ENCODE measurements at regions not wholly inside any gene's neighbourhood (a gene's known extent, or its start where the extent isn't known, plus 50 kb on each side); places are given as distances from the start of the nearest gene placed in this dataset.

DNA sequence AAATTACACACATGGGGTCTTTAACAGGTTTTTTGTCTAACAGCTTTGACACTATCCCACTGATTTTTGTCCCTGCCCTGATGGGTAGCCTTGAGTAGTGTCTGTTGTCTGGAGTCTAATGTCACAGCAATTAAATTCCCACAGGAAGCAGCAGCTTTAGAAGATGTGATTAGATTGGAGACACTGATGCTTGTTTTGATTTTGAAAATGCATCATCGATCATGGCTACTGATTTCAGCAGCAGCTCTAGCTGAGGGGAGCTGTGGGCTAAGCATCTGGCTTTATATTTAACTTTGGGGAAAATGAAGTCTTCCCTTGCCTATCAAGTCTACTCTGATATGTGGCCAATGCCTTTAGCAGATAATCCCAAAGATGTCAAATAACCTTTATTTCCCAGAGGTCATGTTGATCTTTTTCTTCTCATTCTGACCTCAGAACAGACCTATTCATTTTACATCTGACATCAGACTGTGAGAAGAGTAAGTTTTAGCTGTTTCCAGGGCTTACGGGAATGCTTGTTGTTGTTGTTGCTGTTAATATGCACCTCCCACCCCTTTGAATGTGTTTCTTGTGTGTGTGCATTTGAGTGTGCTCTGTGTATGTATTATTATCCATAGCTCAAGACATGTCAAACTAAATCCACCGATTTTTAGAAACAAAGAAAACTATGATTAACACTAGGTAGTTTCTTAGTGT is 704.9 kb upstream of the NUDT12 start:
- no peak for ATAC-seq
- WGBS (ENCODE audit: insufficient coverage, low coverage, low lambda C conversion rate, missing lambda C conversion rate), result 62% methylated on average over 3 of the region's 3 CpGs
- no peak for DNase-seq
- intact Hi-C loops (cut with DNase I), result no loop called here
- no peaks in the 10 kb centered on the region for H3K4me1 ChIP-seq
- H3K27ac ChIP-seq, result no peak overlapping the region
- TF ChIP-seq, protein P1, sequence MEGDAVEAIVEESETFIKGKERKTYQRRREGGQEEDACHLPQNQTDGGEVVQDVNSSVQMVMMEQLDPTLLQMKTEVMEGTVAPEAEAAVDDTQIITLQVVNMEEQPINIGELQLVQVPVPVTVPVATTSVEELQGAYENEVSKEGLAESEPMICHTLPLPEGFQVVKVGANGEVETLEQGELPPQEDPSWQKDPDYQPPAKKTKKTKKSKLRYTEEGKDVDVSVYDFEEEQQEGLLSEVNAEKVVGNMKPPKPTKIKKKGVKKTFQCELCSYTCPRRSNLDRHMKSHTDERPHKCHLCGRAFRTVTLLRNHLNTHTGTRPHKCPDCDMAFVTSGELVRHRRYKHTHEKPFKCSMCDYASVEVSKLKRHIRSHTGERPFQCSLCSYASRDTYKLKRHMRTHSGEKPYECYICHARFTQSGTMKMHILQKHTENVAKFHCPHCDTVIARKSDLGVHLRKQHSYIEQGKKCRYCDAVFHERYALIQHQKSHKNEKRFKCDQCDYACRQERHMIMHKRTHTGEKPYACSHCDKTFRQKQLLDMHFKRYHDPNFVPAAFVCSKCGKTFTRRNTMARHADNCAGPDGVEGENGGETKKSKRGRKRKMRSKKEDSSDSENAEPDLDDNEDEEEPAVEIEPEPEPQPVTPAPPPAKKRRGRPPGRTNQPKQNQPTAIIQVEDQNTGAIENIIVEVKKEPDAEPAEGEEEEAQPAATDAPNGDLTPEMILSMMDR (IDR thresholded peaks at IDR 0.05), result no peak
- TF ChIP-seq POLR2A (IDR thresholded peaks at IDR 0.05), result no peak
- H3K27me3 ChIP-seq, result no peaks in the 10 kb centered on the region
- no peaks in the 10 kb centered on the region for H3K36me3 ChIP-seq
- H3K9me3 ChIP-seq, result no peaks in the 10 kb centered on the region
- no peak overlapping the region for H3K4me3 ChIP-seq

DNA sequence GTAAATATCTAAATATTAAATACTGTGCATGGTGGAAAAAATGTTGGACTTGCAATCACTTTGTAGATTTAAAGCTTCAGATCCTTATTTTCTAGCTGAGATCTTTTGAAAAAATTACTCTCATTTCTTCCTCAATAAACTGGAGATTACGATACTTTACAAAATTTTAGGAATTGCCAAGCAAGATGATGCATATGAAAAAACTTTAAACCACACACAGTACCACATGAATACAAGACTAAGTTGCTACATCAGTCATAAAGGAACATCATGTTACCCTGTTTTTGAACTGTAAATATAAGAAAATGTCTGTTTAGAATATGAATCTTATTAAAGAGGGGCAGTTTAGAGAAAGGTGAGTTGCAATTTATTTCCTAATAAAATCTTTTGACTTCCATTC is 703.6 kb upstream of the NUDT12 start:
- TF ChIP-seq POLR2A (IDR thresholded peaks at IDR 0.05), result no peak
- TF ChIP-seq, protein P1 (IDR thresholded peaks at IDR 0.05), result no peak
- intact Hi-C loops (cut with DNase I), result no loop called here
- Histone ChIP-seq H3K27me3 (no peaks in the 10 kb centered on the region), H3K4me3 (no peak overlapping the region), H3K4me1 (no peaks in the 10 kb centered on the region), H3K9me3 (no peaks in the 10 kb centered on the region), H3K36me3 (no peaks in the 10 kb centered on the region), H3K27ac (no peak overlapping the region)
- WGBS (ENCODE audit: insufficient coverage, low coverage, low lambda C conversion rate, missing lambda C conversion rate), result 82% methylated on average over 1 of the region's 1 CpG
- ATAC-seq (no peak), DNase-seq (no peak)

DNA sequence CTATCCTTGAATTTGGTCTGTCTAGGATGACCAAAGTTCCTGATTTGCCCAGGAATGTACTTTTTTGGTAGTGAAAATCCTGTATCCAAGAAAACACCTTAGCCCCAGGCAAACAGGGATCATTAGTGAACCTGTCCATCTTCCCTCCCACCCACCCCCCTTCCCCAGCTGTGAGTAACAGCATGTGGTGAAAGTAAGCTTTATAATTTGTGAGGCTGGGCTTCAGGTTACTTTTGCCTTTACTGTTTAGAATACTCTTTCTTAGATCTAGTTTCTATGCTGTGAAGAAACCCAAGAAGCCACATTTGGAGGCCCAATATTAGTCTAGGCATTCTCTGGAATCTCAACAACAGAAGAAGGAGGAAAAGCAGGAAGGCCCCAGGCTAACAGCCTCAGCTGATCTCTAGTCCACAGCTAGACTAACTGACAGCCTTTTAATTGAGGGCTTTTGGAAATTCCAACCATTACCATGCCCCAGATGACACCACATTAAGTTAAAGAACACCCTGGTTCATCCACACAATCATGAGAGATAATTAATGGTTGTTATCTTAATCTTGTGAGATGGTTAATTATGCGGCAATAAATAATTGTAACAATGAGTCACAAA is 703.0 kb upstream of the NUDT12 start:
- 70% methylated on average over 1 of the region's 1 CpG for WGBS (ENCODE audit: insufficient coverage, low coverage, low lambda C conversion rate, missing lambda C conversion rate)
- no peaks in the 10 kb centered on the region for H3K36me3 ChIP-seq
- H3K4me3 ChIP-seq, result no peak overlapping the region
- intact Hi-C loops (cut with DNase I), result no loop called here
- DNase-seq, result no peak
- no peak for ATAC-seq
- no peak for TF ChIP-seq POLR2A (IDR thresholded peaks at IDR 0.05)
- TF ChIP-seq, protein P1 (IDR thresholded peaks at IDR 0.05), result no peak
- H3K4me1 ChIP-seq, result no peaks in the 10 kb centered on the region
- H3K27ac ChIP-seq, result no peak overlapping the region
- H3K27me3 ChIP-seq, result no peaks in the 10 kb centered on the region
- H3K9me3 ChIP-seq, result no peaks in the 10 kb centered on the region

DNA sequence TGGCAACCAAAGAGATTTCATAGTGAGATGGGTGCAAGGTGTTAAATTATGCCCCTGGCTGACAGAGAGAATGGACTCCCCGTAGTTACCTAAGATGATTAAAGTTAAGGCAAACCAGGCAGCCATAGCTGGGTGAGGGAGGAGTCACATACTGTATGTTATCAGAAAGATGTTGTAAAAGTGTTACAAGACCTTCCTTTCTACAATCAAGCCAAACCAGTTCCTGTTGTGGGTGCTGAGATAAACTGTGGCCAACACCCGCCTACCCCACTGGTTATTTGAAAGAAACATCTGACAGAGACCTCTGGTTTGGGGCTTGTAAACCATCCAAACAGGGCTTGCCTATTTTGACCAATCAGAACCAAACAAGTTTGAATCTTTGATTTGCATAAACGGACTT is 684.7 kb upstream of the NUDT12 start:
- TF ChIP-seq POLR2A (IDR thresholded peaks at IDR 0.05), result no peak
- TF ChIP-seq, protein P1 (IDR thresholded peaks at IDR 0.05), result no peak
- WGBS (ENCODE audit: insufficient coverage, low coverage, low lambda C conversion rate, missing lambda C conversion rate), result 37% methylated on average over 3 of the region's 3 CpGs
- Histone ChIP-seq H3K36me3 (peaks cover 0 to 4% (median 0%) of the 10 kb centered on the region in 4 donors), H3K4me1 (no peaks in the 10 kb centered on the region), H3K9me3 (no peaks in the 10 kb centered on the region), H3K27ac (no peak overlapping the region), H3K27me3 (no peaks in the 10 kb centered on the region), H3K4me3 (no peak overlapping the region)
- DNase-seq (no peak), ATAC-seq (no peak)
- intact Hi-C loops (cut with DNase I), result no loop called here

Measured in right lobe of liver (tissue), 6 donors.